Ammon's horn (tissue), 1 donor: ENCODE measurements at regions not wholly inside any gene's neighbourhood (a gene's known extent, or its start where the extent isn't known, plus 50 kb on each side); places are given as distances from the start of the nearest gene placed in this dataset.
"Not testable (repeated sequence)": the region's sequence is repeated elsewhere in the genome, so short reads cannot be mapped to it uniquely, and the experiment has no call there.

ENCODE experiments used
- DNase-seq: peaks from one replicate; pipeline ENCODE4 v3.0.0-alpha.2; 2016; ENCODE audit warnings: low spot score

DNA sequence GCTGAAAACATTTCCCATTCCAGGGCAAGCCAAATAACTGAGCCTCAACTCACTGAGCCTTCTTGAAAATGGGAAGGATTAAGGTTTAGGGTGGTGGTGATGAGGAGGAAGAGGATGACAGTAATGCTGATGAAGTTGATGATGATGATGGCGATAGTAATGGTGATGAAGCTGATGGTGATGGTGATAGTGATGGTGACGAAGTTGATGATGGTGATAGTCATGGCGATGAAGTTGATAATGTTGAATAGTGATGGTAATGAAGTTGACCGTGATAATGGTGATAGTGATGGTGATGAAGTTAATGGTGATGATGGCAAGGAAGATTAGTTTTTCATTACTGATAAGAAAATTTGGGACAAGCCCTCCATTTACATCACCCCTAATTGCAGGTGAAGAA lies 285.8 kb upstream of the DYNLRB2 start:
- DNase-seq: no peak

GRCh38 chr16:80253741-80254140 lies 287.1 kb upstream of the DYNLRB2 start:
- no peak for DNase-seq

DNA sequence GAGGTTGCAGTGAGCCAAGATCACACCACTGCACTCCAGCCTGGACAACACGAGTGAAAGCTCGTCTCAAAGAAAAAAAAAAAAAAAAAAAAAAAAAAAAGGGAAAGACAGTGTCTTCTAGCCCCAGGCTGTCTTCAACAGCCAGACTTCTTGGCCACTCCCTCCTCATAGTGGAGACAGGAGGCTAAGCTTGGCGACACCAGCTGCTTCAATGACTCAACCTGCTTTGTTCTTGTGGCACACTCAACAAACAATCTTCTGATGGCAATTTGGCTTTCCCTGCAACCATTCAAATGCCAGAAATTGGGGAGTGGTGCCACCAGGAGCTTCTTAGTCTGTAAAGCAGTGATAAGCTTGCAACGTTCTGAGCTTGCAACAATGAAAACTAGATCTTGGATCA lies 290.4 kb upstream of the DYNLRB2 start:
- peak; percentile 5 for DNase-seq

DNA sequence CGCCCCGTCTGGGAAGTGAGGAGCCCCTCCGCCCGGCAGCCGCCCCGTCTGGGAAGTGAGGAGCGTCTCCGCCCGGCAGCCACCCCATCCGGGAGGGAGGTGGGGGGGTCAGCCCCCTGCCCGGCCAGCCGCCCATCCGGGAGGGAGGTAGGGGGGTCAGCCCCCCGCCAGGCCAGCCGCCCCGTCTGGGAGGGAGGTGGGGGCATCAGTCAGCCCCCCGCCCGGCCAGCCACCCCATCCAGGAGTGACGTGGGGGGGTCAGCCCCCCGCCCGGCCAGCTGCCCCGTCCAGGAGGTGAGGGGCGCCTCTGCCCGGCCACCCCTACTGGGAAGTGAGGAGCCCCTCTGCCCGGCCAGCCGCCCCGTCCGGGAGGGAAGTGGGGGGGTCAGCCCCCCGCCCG lies 297.5 kb upstream of the DYNLRB2 start:
- DNase-seq: not testable (repeated sequence)

GRCh38 chr16:80242279-80242678 lies 298.5 kb upstream of the DYNLRB2 start:
- DNase-seq: not testable (repeated sequence)

GRCh38 chr16:80233097-80233835 lies 307.5 kb upstream of the DYNLRB2 start:
- no peak for DNase-seq

GRCh38 chr16:80231888-80232287 lies 308.9 kb upstream of the DYNLRB2 start:
- DNase-seq: no peak

GRCh38 chr16:80231121-80231520 lies 309.7 kb upstream of the DYNLRB2 start:
- DNase-seq: no peak

DNA sequence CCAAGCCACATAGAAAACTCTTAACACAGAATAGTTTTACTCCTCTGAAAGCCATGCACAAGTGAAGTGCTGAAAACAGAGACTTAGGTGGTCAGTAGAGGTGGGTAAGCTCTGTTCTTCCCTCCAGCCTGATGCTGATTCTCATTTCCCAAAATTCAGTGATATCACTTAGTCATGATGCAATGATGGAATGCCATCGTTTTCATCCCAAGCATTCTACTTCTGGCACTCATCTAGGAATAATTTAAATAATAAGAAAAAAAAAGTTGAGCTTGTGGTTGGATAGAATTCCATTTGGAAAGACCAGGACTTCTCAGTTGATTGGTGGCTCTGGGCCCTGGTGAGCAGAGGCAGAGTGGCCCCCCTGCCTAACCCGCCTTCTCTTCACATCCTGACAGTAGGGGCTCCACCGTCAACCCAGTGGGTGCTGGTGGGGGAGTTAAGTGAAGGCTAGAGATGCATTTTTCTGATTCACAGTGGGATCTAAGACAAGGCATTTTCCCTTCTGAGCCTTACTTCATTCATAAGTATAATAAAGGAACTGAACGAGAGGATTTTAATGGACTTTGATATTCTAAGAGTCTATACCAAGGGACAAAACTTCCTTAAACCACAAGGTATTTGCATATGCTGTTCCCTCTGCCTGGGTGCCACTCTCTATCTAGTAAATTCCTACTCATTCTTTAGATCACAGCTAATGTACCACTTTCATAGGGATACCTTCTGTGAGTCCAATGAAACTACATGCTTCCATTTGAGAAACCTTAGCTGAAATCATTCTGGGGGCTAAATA lies 310.3 kb upstream of the DYNLRB2 start:
- DNase-seq: no peak

DNA sequence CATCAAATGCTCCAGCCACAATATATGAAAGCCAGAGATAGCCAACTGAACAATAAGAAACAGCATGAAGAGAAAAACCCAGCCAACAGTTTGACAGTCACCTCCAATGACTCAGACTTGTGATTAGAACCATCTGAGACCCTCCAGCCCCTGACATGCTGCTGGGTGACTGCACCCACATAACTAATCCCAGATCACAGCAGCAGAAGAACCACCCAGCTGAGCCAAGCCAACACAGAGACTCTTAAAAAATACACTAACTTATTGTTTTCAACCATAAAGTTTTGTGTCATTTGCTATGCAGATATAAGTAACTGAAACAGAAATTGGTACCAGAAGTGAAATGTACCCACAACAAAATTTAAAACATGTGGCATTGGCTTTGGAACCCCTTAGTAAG lies 314.3 kb upstream of the DYNLRB2 start:
- no peak for DNase-seq

DNA sequence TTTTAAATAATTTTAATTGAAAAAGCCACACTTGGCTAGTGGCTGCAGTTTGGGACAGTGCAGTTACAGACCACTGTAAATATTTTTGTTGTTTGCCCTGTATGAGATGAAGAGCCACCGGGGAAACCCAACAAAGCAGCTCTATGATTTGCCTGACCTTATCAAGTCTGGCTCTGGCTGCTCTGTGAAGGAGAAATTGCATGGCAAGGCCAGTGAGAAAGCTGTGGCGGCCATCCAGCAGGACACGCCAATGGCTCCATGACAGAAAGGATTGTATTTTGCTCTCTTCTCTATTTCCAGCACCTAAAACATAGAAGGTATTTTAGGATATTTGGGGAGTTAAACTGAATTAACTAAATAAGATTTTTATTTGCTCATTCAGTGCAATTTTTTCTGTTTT lies 330.0 kb upstream of the DYNLRB2 start:
- no peak for DNase-seq

- DNase-seq: no peak
These were observed 332.1 kb upstream of the DYNLRB2 start for GRCh38 chr16:80208743-80209142.

GRCh38 chr16:80208015-80208414 lies 332.8 kb upstream of the DYNLRB2 start:
- no peak for DNase-seq

- DNase-seq: no peak
These were observed 337.0 kb upstream of the DYNLRB2 start for GRCh38 chr16:80203821-80204220.

GRCh38 chr16:80202831-80203413 lies 337.9 kb upstream of the DYNLRB2 start:
- DNase-seq: no peak

DNA sequence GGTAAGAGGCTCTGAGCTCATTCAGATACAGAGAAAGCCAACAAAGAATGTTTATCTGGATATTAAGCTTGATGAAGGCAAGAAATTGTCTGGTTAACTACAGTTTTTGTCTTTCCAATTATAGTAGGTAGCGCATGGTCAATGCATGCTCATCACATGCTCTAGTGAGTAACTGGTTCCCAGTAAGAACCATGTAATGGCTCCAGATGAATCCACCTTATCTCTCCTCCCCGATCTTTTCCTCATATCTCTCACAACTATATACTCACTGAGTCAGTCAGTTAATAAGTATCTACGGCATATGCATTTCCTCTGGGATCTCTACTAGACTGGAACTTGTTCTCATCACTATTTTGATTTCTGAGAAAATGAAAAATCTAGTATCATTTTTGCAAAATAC lies 340.7 kb upstream of the DYNLRB2 start:
- DNase-seq: no peak

DNA sequence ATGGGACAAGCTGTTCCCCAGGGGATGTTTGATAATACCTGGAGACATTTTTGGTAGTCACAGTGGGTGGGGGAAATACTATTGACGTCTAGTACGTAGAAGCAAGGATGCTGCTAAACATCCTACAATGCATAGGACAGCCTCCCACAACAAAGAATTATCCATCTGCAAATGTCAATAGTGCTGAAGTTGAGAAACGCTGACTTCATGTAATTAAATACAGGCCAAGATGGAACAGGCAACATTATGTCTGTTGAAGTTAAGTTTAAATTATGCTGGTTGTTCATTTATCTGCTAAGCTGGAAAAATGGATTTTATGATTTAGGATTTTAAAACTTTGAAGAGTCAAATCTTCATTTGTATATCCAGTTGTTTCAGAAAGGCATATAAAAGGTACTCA lies 341.2 kb upstream of the DYNLRB2 start:
- DNase-seq: no peak

DNA sequence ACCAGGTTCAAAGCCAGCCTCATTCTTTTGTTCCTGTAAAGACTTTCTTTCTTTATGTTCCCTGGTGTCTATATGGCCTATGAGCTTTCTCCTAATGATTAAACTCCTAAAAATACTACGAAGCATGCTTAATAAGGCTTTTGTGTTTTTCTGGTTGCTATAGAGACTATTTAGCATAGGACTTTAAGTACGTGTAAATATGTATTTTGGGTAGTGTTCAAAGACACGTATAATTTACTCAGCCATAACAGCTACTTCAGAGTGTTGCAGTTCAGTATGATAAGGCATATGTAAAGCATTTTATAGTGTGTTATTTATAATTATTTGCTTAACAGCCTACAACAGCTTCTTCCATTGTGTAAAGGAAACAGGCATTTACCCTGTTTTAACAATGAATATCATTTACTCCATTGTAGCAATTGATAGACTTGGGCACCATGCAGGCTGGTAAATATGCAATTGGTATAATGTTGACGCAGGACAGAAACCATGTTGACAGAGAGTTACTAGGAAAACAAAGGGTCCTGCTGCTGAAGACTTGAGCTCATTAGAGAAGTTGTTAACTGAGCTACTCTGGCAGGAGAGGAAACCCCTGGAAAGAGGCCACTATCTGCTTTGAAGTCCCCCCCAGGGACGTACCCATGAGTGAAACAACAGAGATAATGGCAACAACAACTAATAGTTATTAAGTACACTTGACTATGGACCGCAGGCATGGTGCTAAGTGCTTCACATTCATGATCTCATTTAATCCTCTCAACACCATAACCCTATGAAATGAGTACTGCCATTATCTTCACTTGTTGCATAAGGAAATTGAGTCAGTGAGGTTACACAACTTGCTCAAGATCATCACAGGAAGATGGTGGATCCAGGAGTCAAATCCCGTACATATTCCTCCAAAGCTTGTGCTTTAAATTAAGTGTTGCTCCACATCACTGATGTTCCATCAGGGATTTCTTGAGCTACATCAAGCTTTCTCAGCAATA lies 342.2 kb upstream of the DYNLRB2 start:
- no peak for DNase-seq

DNA sequence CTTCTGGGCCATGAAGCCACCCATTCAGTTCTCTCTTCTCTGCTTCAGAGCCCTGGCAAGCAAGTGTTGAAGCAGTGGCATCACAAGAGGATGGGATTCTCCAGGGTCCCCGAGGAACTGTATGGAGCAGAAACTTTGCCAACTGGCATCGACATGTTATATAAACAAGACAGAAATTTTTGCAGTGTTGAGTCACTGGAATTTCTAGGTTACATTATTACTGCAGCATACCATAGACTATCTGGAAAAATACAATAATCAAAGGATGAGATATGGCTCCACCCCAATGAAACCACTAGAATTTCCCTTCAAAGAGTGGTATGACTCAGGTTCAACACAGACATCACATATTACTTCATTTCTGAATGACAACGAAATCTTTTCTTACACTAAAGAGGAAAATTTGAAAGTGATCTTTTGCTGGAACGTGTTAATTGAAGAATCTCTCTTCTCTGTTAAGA lies 343.0 kb upstream of the DYNLRB2 start:
- DNase-seq: no peak

- no peak for DNase-seq
These were observed 348.9 kb upstream of the DYNLRB2 start for GRCh38 chr16:80191928-80192327.

- no peak for DNase-seq
These were observed 351.2 kb upstream of the DYNLRB2 start for GRCh38 chr16:80189476-80190175.
